Stimulated activated CD4-positive, alpha-beta T cell treated with anti-CD3 and anti-CD28 coated beads, Interleukin-15, amount 100 ng/mL, for 24 hours (primary cell): ENCODE measurements at regions not wholly inside any gene's neighbourhood (a gene's known extent, or its start where the extent isn't known, plus 50 kb on each side); places are given as distances from the start of the nearest gene placed in this dataset.
"Not testable (repeated sequence)": the region's sequence is repeated elsewhere in the genome, so short reads cannot be mapped to it uniquely, and the experiment has no call there.

Experiments
- DNase-seq: peaks from one replicate; pipeline ENCODE4 v3.0.0-alpha.2; 2020

DNA sequence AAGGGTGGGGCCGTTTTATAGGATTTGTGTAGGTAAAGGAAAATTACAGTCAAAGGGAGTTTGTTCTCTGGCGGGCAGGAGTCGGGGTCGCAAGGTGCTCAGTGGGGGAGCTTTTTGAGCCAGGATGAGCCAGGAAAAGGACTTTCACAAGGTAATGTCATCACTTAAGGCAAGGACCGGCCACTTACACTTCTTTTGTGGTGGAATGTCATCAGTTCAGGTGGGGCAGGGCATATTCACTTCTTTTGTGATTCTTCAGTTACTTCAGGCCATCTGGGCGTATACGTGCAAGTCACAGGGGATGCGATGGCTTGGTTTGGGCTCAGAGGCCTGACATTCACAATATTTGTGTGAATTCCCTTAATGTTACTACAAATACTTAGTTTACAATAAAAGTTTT is 88.2 kb upstream of the MAP3K7 start:
- not testable (repeated sequence) for DNase-seq

DNA sequence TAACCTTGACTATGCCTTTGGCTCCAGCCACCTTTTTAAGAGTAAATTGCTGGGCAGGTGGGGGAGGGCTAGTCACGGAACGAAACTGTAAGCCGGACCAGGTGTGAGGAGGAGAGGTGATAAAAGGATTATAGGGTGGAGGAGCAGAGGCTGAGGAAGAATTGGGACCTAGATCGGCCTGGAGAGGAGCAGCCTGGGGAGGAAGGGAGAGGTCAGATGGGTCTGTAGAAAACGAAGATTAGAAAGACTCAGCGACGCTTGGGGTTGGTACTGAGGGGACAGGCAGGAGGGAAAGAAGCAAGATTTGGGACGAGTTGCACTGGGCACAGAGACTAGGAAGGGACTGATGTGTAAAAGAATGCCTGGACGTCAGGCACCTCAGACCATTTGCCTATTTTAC is 87.2 kb upstream of the MAP3K7 start:
- not testable (repeated sequence) for DNase-seq

DNA sequence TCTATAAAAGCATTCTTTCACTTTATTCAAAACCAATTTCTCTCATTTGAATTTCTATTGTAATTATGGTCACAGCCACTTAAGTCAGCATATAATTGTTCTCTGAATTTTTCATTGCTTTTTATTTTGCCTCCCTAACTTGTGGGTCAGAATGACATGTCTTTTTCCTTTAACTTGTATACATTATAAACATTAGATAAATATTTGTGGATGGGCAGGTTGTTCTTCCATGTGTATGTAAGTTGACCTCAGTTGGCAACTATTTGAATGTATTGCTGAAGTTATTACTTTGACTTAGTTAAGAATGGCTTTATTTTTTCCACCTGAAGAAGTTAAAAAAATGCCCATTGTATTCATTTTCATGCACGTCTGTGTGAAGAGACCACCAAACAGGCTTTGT is 83.0 kb upstream of the MAP3K7 start:
- DNase-seq, result no peak

- DNase-seq, result no peak
Measured at GRCh38 chr6:90669420-90669819, 82.5 kb upstream of the MAP3K7 start.

DNA sequence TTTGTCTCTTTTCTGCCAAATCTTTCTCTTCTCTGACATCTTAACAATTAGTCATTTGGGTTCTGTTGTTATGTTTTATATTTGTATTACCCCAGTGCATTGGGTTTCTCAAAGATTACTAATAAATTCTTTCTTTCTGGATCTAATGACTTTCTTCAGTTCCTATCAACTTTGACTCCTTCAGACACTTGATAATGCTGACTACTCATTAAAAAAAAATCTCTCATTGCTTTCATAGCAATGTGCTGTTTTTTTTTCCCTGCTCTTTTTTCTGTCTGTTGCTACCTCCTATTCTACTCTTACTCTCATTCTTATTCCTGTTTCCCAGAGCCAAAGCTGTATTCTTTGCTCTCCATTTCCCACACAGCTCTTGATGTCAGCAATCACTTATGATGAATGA is 81.3 kb upstream of the MAP3K7 start:
- DNase-seq, result no peak

GRCh38 chr6:90663873-90664272 is 77.0 kb upstream of the MAP3K7 start:
- DNase-seq, result no peak

GRCh38 chr6:90663106-90663505 is 76.2 kb upstream of the MAP3K7 start:
- no peak for DNase-seq

- no peak for DNase-seq
Measured at GRCh38 chr6:90660931-90661330, 74.1 kb upstream of the MAP3K7 start.

GRCh38 chr6:90658497-90658896 is 71.6 kb upstream of the MAP3K7 start:
- no peak for DNase-seq

DNA sequence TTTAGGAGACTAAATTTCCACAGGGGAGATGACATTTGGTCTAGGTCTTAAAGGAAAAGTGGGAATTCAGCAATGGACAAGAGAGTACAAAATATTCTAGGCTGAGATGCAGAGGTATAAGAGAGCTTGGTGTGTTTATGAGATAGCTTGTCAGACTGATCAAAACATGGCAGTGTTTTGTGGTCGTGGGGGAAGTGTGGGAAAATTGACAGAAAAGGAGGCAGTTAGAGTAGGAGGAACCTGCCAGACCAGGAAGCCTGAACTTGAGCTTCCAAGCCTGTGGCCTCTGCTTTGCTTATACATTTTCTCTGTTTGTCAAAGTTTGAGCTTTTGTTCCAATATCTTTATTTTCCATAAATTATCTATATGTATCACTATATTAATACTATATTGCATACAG is 69.5 kb upstream of the MAP3K7 start:
- DNase-seq, result no peak

DNA sequence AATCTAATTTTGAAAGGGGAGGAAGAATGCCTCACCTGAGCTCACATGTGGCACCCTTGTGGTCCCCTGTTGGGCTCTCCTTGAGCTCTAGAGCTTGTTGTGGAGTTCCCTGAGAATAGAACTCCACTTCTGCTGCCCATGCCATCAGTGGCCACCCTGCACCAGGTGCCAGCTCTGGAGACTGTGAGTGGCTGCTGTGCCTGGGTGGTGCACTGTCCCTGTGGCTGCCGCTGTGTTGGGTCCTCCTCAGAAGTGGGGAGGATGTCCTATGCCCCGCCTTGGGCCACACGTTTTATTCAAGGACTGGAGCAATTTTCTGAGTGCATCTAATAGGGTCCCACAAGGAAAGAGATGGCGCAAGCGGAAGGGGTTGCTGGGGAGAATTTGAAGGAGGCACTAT is 67.9 kb upstream of the MAP3K7 start:
- DNase-seq, result no peak

DNA sequence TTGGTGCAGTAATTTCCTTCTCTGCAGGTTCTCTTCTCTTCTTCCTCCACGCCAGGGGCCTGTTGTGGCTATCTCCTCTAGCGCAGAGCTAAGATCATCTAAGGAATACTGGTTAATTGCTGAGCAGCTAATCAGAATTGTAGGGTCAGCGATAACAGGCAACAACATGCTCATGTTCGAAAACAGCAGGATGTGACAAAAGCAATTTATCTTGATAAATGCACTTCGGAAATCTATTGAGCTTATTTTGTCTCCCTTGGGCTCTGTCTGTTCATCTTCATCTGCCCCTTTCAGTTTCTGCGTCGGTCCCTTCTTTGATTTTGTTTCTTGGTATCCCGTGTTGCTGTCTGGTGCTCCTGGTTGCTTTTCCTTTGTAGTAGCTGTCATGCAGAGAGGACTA is 67.3 kb upstream of the MAP3K7 start:
- DNase-seq, result no peak

GRCh38 chr6:90653750-90654149 is 66.9 kb upstream of the MAP3K7 start:
- DNase-seq, result no peak

DNA sequence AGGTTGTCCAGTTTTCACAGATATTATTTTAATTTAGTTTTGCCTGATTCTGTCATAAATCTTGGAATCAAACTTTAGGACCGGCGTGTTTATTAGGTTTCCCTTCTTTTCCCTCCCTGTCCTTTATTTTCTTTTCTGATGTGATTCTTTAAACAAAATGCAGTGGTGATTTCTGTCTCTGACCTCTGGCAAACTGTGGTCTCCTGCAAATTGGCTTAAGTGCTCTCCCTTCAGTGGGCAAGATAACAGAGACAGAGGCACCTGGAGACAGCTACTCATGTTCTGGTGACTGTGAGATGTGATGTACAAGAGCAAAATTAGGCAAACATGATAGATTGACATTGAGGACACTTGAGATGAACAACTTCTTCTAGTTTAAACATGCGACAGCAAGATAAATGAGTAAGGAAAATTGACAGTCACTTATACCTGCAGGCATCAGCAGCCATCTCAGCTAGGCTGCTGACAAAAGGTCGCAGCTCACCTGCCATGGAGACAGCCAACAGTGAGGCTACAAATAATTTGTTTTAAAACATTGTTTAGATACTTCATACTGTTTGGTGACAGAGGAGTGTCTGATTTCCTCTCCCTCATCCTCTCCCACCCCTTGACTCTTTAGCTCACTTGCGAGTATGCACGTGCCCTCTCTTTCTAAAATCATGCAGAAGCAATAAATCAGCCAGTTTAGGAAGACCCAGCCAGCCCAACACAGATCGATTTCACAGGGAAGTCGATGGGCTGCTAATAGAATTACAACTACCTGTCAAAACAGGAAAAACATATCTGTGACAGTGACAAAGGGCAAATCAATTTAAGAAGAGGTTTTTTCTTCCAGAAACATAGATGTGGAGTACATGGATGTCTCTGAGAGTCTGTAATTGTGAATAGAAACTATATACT is 63.4 kb upstream of the MAP3K7 start:
- no peak for DNase-seq

GRCh38 chr6:90648873-90649272 is 62.0 kb upstream of the MAP3K7 start:
- DNase-seq, result no peak

GRCh38 chr6:90646940-90647339 is 60.1 kb upstream of the MAP3K7 start:
- no peak for DNase-seq

DNA sequence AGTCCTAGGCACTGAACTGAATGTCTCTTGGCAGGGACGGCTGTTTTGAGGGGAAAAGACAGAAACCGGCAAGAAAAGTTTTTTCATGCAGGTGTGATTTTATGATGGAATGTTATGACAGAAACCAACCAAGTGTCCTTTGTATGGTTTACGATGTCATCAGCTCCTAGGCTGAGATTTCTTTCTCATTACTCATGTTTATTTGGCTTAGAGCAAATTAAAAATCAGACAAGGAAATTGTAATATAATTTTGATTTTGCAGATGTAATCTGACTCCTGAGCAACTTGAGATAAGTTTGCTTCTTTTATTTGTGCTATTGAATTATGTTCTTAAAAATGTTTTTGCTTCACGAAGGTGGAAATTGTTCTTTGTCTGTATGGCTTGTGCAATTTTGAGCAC is 58.8 kb upstream of the MAP3K7 start:
- no peak for DNase-seq

GRCh38 chr6:90644492-90644891 is 57.6 kb upstream of the MAP3K7 start:
- no peak for DNase-seq

DNA sequence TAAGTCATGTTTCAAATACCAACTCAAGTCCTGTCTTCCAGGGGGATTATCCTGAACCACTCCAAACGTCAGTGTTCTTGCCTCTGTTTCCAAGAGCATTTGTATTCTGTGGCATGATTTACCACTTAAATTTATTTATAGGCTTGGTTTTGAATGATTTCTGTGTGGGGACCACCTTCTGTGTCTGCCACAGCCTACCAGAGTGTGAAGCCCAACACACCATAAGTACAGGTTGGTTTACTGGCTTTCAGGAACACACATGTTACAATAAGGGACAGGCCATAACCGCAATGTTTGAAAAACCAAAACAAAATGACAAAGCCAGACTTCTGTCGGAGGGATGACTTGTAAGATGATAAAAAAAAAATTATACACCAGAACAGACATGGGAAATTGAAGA is 56.5 kb upstream of the MAP3K7 start:
- DNase-seq, result no peak

- DNase-seq, result no peak
Measured at GRCh38 chr6:90637320-90637719, 50.4 kb upstream of the MAP3K7 start.
